ENCODE measurements at regions not wholly inside any gene's neighbourhood (a gene's known extent, or its start where the extent isn't known, plus 50 kb on each side); places are given as distances from the start of the nearest gene placed in this dataset.

GRCh38 chr1:239218301-239218700 lies 168.1 kb upstream of the CHRM3 start:
- DNase-seq (ENCODE audit: low spot score): no peak

DNA sequence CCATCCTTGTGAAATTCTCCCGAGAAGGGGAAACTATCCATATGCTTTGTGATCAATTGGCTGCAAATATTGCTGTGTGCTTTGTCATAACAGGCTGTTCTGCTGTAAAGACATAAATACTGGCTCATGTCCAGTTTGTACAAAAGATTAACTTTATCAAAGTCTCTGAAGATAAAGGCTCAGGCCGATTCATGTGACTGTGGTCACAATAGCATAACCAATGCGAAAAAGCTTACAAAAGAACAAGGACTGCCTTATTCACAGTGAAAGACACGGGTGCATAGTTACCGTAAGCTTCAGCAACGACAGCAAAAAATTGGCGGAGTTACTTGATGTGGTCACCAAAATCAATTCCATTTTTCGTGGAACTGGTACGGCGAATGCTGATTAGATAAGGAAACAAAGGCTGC lies 173.6 kb upstream of the CHRM3 start:
- no peak for DNase-seq (ENCODE audit: low spot score)

DNA sequence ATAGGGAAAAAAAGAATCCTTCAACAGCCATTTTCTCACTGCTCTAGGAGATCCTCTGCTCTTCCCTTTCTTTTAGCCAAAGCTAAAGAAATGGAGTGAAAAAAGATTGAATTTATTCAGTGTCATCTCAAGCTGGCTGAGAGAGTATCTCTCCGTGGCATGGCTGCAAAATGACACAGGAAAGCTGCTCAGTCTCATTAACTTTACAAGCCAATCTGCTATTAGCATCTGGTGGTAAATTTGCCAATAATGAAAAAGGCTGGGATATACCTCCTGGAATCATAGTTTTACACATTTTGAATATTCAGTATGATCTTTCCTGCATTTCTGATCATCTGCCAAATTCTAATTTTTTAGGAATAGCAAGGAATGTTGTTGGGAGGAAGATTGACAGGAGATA lies 176.8 kb upstream of the CHRM3 start:
- DNase-seq (ENCODE audit: low spot score): no peak

GRCh38 chr1:239204401-239204800 lies 182.0 kb upstream of the CHRM3 start:
- no peak for DNase-seq (ENCODE audit: low spot score)

DNA sequence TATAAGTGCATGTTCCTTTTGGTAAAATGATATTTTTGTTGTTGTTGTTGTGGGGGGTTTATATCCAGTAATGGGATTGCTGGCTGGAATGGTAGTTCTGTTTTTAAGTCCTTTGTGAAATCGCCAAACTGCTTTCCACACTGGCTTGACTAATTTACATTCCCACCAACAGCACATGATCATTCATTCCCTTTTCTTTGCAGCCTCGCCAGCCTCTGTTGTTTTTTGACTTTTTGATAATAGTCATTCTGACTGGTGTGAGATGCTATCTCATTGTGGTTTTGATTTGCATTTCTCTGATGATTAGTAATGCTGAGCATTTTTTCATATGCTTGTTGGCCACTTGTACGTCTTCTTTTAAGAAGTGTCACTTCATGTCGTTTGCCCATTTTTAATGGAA lies 188.5 kb upstream of the CHRM3 start:
- no peak for DNase-seq (ENCODE audit: low spot score)

DNA sequence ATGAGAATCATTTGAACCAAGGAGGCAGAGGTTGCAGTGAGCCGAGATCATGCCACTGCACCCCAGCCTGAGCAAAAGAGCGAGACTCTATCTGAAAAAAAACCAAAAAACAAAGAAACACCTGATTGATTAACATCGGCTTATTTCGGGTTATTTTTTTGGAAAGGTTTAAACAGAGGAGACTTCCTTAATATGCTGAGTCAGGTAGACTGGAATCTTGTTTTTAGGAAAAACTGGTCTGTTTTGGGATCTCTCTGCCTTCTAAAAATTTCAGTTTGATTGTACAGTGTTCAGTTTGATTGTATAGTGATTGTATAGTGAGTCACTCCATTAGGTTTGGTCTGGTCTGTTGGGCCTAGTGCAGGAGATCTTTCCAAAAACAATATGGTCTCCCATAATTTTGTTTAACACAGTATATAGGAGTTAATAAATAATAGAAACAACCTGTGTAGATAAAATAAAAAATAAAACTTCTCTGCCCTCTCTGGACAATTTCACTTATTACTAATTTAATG lies 196.3 kb upstream of the CHRM3 start:
- no peak for DNase-seq (ENCODE audit: low spot score)

DNA sequence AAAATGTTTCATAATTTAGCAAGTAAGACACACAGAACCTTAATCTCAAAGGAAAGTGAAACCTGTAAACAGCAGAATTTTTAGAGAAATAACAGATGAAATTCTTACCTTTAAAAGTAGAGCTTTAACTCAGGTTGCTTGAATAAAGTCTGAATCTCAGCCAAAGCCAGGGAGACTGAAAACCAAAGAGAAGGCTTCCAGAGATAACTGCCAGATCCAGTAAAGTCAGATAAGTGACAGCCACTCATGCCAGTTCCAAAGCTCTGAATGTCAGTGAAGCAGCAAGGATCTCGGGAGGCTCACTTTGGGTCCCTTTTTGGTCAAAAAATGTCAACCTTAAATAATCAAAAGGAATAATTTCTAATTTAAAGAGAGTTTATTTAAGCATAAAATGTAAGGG lies 199.9 kb upstream of the CHRM3 start:
- peak; percentile 15 for DNase-seq (ENCODE audit: low spot score)

- no peak for DNase-seq (ENCODE audit: low spot score)
Measured at GRCh38 chr1:239185245-239185619, 201.1 kb upstream of the CHRM3 start.

GRCh38 chr1:239184561-239185244 lies 201.7 kb upstream of the CHRM3 start:
- DNase-seq (ENCODE audit: low spot score): no peak

- peak; percentile 75 for DNase-seq (ENCODE audit: low spot score)
Measured at GRCh38 chr1:239178961-239179360, 207.4 kb upstream of the CHRM3 start.

- no peak for DNase-seq (ENCODE audit: low spot score)
Measured at GRCh38 chr1:239174880-239175279, 211.5 kb upstream of the CHRM3 start.

DNA sequence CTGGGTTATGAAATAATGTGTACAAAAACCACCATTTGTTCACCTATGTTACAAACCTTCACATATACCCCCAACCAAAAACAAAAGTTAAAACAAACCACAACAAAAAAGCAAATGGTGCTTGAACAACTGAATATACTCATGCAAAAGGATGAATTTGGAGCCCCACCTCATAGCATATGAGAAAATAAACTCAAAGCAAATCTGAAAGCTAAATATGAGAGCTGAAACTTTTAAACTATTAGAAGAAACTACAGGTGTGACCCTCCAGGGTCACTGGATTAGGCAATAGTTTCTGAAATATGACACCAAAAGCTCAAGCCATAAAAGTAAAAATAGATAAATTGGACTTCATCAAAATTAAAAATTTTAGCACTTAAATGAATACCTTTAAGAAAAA lies 215.5 kb upstream of the CHRM3 start:
- no peak for DNase-seq (ENCODE audit: low spot score)

- no peak for DNase-seq (ENCODE audit: low spot score)
Measured at GRCh38 chr1:239169276-239169675, 217.1 kb upstream of the CHRM3 start.

DNA sequence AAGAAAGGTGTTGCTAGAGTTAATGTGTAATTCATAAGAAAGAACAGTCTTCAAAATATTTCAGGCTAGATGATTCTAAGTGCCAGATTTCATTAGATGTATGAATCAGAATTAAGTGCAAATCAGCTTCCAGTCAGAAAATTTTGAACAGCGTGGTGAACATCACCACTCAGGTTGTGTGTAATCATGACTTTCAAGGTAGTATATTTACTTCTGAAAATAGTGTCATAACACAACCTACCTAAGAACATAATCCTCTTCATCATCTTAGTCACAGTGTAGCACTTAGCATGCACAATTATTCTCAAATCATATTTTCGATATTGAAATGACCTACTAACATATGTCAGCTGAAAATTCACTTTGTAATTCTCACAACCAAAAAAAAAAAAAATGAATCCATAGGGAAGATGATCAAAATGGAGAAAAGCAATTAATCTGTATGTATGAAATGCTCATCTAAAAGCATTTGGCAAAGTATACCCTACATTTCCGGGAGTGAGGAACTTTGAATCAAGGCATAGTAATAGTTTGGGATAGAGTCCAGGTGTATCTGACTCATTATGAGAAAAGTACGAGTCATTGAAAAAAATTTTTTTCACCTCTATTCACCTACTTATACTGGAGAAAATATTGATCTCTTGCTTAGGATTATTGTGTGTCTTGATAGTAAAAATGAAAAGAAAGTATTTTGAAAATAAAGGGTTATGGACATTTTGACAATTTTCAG lies 221.8 kb upstream of the CHRM3 start:
- no peak for DNase-seq (ENCODE audit: low spot score)

DNA sequence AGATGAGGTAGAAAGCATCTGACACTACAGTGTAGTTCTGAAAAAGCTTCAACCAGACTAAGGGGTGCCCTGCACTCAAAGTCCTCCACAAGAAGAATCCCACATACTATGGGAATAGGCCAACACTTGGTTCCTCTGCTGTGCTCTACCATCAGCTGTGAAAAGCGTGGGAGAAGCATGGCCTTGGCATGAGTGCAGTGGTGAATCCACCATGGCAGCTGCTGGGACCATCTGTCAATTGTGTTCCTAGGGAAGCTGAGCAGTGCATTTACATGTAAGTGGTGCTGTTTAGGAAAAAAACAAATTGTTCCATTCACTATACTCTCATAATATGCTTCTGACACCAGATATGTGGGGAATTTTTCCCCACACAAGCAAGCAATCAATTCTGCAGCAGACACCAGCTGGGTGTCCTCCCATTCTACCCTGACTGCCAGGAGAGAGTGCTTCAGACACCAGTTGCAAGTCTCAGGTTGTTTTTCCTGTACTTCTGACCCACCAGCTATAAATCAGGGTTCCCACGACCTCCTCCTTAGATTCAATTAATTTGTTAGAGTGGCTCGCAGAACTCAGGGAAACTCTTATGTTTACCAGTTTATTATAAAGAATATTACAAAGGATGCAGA lies 230.8 kb upstream of the CHRM3 start:
- no peak for DNase-seq (ENCODE audit: low spot score)

- no peak for DNase-seq (ENCODE audit: low spot score)
Measured at GRCh38 chr1:239151937-239152336, 234.4 kb upstream of the CHRM3 start.

DNA sequence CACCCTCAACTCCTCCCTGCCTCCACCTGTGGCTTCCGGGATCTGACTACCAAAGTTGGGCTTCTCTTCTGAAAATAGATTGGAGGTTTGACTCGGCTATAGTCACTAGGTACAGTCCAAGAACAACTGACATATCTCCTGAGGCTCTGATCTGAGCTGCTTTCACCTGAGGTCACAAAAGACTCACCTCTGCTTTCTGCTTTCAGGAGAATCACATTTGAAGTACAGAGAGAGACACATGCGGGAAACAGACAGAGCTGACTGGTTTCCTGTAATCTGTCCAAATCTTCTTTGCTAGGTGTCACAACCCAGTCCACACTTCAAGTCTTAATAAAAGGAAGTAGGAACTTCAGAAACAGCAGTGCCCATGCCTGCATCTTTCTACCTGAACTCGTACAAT lies 245.4 kb upstream of the CHRM3 start:
- DNase-seq (ENCODE audit: low spot score): no peak

DNA sequence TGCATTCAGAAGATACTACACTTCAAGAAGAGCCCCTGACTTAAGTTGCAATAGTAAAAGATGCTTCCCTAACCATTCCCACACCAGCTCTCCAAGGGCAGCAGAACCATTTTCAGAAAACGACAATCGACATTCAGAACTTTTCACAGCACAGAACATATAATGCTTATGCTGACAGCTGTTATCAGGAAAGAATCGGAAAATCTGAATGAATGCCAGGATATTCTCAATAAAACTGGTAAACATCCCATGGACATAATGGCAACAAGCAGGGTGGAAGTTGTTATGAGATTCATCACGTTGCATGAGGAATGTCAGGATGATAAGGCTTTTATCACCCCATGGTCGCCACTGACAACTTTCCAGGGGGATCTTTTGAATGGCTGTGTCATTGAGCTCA lies 246.6 kb upstream of the CHRM3 start:
- no peak for DNase-seq (ENCODE audit: low spot score)

GRCh38 chr1:239128541-239128940 lies 257.8 kb upstream of the CHRM3 start:
- DNase-seq (ENCODE audit: low spot score): no peak

DNA sequence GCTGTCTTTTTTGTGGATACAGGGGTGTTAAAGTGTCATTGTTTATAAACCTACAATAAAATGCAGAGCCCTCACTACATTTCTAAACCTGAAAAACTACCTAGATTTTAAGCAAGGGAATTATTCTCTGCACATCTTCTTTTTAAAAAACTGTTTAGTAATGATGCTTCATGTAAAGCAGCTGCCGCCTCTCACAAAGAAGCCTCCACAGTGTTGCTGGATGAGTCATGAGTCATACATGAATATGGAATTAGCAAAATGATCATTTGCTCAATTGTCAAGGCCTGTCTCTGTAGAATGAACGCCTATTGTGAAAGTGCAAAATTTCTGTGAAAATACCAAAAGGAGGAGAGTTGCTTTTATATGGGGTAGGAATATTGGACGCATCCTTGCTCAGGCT lies 259.5 kb upstream of the CHRM3 start:
- DNase-seq (ENCODE audit: low spot score): no peak

- no peak for DNase-seq (ENCODE audit: low spot score)
Measured at GRCh38 chr1:239125893-239126292, 260.5 kb upstream of the CHRM3 start.

GRCh38 chr1:239125027-239125426 lies 261.3 kb upstream of the CHRM3 start:
- no peak for DNase-seq (ENCODE audit: low spot score)

DNA sequence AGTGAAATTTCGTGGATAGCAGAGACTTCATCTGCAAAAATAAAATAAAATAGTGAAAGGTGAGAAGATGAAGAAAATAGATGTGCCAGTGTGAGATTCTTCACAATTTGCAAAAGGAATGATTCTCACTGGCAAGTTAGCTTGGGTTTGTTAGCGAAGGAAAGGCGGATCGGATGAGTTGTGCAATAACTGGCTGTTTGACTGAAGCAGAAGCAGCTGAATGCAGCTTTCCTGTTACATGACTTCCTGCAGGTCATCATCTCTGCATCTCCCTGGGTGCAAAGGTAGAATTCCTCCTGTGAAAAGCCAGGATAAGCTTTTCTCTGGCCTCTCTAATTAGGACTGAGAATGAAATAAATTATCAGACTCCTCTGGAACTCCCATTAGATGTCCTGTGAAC lies 263.1 kb upstream of the CHRM3 start:
- no peak for DNase-seq (ENCODE audit: low spot score)

Data from SK-N-DZ (cell line).